GM18508 (cell line): ENCODE measurements at regions not wholly inside any gene's neighbourhood (a gene's known extent, or its start where the extent isn't known, plus 50 kb on each side); places are given as distances from the start of the nearest gene placed in this dataset.

Experiments used
- ATAC-seq: cut with Tn5 transposase; IDR thresholded peaks from one replicate; pipeline ENCODE4 v1.9.1; 2021; ENCODE audit warnings: moderate number of reproducible peaks; ENCODE audit not compliant: insufficient read depth, unreplicated experiment

DNA sequence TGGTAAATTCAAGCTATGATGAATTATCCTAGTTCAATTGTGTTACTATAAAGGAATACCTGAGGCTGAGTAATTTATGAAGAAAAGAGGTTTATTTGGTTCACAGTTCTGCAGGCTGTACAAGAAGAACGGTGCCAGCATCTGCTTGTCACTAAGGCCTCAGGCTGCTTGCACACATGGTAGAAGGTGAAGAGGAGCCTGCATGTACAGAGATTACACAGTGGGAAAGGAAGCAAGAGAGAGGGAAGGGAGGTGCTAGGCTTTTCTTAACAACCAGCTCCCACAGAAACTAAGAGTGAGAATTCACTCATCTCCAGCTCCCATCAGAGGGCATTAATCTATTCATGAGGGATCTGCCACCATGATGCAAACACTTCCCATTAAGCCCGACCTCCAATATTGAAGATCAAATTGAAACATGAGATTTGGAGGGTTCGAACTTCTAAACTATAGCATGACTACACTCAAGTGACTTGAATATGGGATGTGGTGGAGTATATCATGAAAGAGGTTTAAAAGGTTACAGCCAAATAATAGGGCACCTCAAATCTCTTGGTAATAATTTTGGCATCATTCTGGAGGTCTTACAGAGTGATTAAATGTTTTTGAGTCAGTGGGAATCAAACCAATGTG, 58.4 kb upstream of the ETAA1 start:
- no peak for ATAC-seq

DNA sequence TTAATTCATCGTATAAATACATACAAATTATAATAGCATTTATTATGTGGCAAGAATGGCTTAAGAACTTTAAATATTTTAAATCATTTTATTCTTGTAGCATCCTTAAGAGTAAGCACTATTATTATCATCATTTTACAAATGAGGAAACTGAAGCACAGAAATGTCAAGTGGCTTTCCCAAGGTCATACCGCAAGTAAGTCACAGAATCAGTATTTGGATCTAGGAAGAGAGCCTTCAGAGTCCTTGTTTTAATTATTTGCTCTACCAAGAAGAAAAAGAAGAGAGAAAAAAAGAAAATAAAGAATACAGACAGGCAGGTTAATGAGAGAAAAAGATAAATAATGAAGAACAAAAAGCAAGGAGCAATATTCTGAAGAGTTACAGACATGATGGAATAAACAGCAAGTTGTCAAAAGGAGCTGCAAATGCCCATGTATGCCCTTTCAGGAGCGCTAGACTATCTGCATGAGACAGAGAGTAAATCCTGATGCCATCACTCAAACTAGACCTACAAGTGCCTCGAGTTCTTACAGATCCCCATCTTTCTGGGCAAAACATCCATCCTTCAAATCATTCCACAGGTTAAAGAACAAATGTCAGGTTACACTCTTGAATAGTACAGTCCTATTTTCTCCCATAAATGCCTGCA, 57.8 kb upstream of the ETAA1 start:
- no peak for ATAC-seq

DNA sequence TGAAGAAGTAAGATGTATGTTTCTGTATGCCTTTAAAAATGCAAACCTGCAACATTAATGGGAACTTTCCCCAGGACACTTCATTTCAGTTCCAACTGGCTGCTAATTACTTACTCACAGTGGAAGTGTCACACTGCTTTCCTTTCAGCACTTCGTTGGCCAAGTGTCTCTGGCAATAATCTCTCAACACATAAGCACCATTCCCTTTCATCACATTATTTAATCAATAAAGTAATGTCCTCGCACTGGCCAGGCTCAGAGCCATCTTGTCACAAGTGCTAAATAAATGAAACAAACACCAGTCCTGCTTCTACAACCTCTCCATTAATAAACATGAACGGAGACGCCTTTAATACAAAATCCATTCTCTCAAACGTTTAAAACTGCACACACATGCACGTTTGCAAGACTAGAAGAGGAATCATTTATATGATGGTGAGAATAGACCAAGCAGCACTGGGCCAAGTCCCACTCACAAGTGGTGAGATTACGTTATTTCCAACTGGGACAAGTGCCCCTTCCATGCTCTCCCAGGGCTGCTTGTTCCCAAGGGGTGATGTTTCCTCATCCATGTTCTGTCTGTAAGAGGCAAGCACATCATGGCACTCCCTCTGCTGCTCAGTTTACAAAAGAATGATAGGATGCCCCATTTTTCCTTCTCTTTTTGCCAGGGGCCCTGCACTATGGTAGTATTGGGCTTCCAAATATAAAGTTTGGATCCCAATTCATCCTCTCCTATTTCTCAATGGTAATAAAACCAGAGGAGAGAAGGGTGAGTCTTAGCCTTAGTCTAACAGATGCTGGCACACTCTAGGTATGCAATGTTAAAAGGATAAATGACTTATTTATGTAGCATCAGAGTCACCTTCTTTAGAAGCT, 56.8 kb upstream of the ETAA1 start:
- ATAC-seq = no peak

DNA sequence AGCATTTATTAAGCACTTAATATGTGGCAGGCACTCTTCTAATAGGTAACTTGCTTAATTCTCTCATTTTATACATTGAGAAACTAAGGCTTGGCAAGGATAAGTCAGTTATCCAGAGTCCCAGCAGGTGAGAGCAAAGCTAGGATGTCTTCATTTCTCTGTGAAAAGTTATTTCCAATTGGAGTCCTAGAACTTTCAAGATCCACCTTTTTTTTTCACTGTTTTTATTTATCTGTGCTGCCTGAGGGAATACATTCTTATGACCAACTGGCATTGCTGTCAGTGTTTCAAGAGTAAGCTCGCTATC, 56.2 kb upstream of the ETAA1 start:
- no peak for ATAC-seq

DNA sequence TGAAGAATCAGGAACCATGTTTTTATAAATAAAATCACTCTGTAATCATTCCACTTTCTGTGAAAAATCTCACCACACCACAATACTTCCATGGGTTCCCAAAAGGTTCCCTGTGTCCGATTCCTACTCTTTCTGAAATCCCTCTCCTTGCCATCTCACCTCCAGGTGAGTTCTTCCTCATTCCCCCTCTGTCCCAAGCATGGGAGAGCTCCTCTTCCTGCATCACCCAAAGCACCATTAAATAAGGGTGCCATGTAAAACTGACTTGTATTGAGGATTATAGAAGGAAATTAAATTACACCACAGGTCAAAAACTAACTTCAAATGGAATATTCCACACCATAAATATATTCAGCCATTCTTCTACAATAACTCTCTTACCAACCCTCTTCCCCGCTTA, 55.8 kb upstream of the ETAA1 start:
- no peak for ATAC-seq

DNA sequence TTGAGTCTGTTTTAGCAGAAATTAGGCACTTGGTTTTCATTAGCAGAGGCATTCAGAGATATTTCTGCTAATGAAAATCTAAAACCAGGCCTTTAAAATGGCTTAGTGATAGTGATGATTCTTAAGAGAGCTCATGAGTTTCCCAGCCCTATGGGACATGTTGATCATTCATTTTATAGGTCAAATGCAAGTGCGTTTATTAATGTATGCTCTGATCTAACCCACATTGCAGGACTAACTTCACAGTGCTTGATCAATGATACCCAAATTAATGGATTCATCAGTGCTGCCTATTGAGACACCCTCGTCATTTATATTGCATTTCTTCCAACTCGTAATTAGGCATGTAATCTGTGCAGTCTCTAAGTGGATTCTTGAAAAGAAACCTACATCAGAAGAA, 54.7 kb upstream of the ETAA1 start:
- no peak for ATAC-seq

DNA sequence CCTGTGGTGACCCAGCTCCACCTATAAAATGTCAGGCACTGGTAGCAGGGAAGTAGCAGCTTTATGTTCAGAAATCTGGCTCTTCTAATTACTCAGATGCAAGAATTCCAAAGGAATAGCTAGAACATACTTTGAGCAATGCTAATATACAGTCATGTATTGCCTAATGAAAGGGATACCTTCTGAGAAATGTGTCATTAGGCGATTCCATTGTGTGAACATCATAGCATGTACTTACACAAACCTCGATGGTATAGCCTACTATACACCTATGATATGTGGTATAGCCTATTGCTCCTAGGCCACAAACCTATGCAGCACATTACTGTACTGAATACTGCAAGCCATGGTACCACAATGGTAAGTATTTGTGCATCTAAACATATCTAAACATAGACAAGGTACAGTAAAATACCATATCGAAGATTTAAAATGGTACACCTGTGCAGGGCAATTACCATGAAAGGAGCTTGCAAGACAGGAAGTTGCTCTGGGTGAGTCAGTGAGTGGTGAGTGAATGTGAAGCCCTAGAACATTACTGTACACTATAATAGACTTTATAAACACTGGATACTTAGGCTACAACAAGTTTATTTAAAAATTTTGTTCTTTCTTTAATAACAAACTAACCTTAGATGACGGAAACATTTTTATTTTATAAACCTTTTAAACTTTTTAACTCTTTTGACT, 50.3 kb upstream of the ETAA1 start:
- no peak for ATAC-seq
